ENCODE measurements at regions not wholly inside any gene's neighbourhood (a gene's known extent, or its start where the extent isn't known, plus 50 kb on each side); places are given as distances from the start of the nearest gene placed in this dataset.

- DNase-seq = peak; percentile 31 to 36 (median 36)
- intact Hi-C loops (cut with micrococcal nuclease) = no loop called here
- Mint-ChIP-seq H3K36me3 (no peaks in the 10 kb centered on the region), H3K27ac (peak overlapping the region in 2 of 7 donors; percentile 30 to 50), H3K9me3 (peaks cover 0 to 3% (median 0%) of the 10 kb centered on the region in 7 donors), H3K4me1 (peaks cover 16% of the 10 kb centered on the region), H3K27me3 (ENCODE audit: low read depth in 3 of 3) (peaks cover 0 to 2% (median 0%) of the 10 kb centered on the region in 3 donors), H3K4me3 (peak overlapping the region; percentile 65 to 83)
- Histone ChIP-seq H4K20me1 (ENCODE audit: insufficient read depth, low read length) (no peaks in the 10 kb centered on the region), H3K4me2 (replicated peaks; ENCODE audit: extremely low read depth, low read length, poor library complexity, severe bottlenecking) (peak overlapping the region; percentile 40), H3K27ac (ENCODE audit: low read depth in 1 of 2, low read length in 2 of 2) (no peak overlapping the region), H2AFZ (ENCODE audit: insufficient read depth, low read depth, low read length, poor library complexity, severe bottlenecking) (peak overlapping the region; percentile 64), H3K9me3 (replicated peaks in 1 of 2; ENCODE audit: control insufficient read depth in 1 of 2, insufficient read depth in 1 of 2, low read length in 2 of 2) (no peaks in the 10 kb centered on the region), H3K9ac (ENCODE audit: insufficient read depth, low read length, poor library complexity, severe bottlenecking) (no peak overlapping the region), H3K4me1 (ENCODE audit: control insufficient read depth in 1 of 2, insufficient read depth in 2 of 2, low read length in 2 of 2) (peaks cover 9 to 11% of the 10 kb centered on the region in 2 donors), H3K27me3 (ENCODE audit: control insufficient read depth in 2 of 2, insufficient read depth in 2 of 2, low read length in 2 of 2) (no peaks in the 10 kb centered on the region), H3K79me2 (ENCODE audit: insufficient read depth, low read length) (no peaks in the 10 kb centered on the region), H3K4me3 (replicated peaks in 1 of 3; ENCODE audit: low read depth in 2 of 3, low read length in 3 of 3) (peak overlapping the region in 1 of 3 experiments; percentile 35), H3K36me3 (replicated peaks in 1 of 2; ENCODE audit: control insufficient read depth in 1 of 2, insufficient read depth in 2 of 2, low read length in 2 of 2) (no peaks in the 10 kb centered on the region)
- TF ChIP-seq CTCF (IDR thresholded peaks at IDR 0.05) = no peak
- 6% methylated on average over 4 of the region's 5 CpGs for WGBS (ENCODE audit: insufficient coverage)
These were observed 69.8 kb upstream of the TANK start for GRCh38 chr2:161090411-161090810.

- Histone ChIP-seq H4K20me1 (ENCODE audit: insufficient read depth, low read length) (no peaks in the 10 kb centered on the region), H3K79me2 (ENCODE audit: insufficient read depth, low read length) (no peaks in the 10 kb centered on the region), H3K9ac (ENCODE audit: insufficient read depth, low read length, poor library complexity, severe bottlenecking) (no peak overlapping the region), H3K27ac (ENCODE audit: low read depth in 1 of 2, low read length in 2 of 2) (no peak overlapping the region), H3K36me3 (replicated peaks in 1 of 2; ENCODE audit: control insufficient read depth in 1 of 2, insufficient read depth in 2 of 2, low read length in 2 of 2) (no peaks in the 10 kb centered on the region), H3K4me3 (replicated peaks in 1 of 3; ENCODE audit: low read depth in 2 of 3, low read length in 3 of 3) (no peak overlapping the region), H3K4me2 (replicated peaks; ENCODE audit: extremely low read depth, low read length, poor library complexity, severe bottlenecking) (no peak overlapping the region), H2AFZ (ENCODE audit: insufficient read depth, low read depth, low read length, poor library complexity, severe bottlenecking) (no peak overlapping the region), H3K4me1 (ENCODE audit: control insufficient read depth in 1 of 2, insufficient read depth in 2 of 2, low read length in 2 of 2) (peaks cover 6 to 9% of the 10 kb centered on the region in 2 donors), H3K9me3 (replicated peaks in 1 of 2; ENCODE audit: control insufficient read depth in 1 of 2, insufficient read depth in 1 of 2, low read length in 2 of 2) (no peaks in the 10 kb centered on the region), H3K27me3 (ENCODE audit: control insufficient read depth in 2 of 2, insufficient read depth in 2 of 2, low read length in 2 of 2) (no peaks in the 10 kb centered on the region)
- Mint-ChIP-seq H3K27me3 (ENCODE audit: low read depth in 3 of 3) (no peaks in the 10 kb centered on the region), H3K27ac (no peak overlapping the region), H3K4me1 (peaks cover 9% of the 10 kb centered on the region), H3K36me3 (no peaks in the 10 kb centered on the region), H3K4me3 (no peak overlapping the region), H3K9me3 (peaks cover 0 to 8% (median 0%) of the 10 kb centered on the region in 7 donors)
- TF ChIP-seq CTCF (IDR thresholded peaks at IDR 0.05) = no peak
- intact Hi-C loops (cut with micrococcal nuclease) = no loop called here
- no peak for DNase-seq
- WGBS (ENCODE audit: insufficient coverage) = 100% methylated on average over 1 of the region's 3 CpGs
These were observed 64.9 kb upstream of the TANK start for GRCh38 chr2:161095314-161095713.

Data from CD14-positive monocyte (primary cell).